GM10266 (cell line): ENCODE measurements at regions not wholly inside any gene's neighbourhood (a gene's known extent, or its start where the extent isn't known, plus 50 kb on each side); places are given as distances from the start of the nearest gene placed in this dataset.

Experiments used
- DNase-seq: peaks from one replicate; pipeline ENCODE4 v3.0.0; 2012; ENCODE audit errors: extremely low spot score
- CTCF ChIP-seq: IDR thresholded peaks from 2 replicates; pipeline ENCODE4 v1.5.1; 2012; ENCODE audit warnings: mild to moderate bottlenecking, low read depth; ENCODE audit not compliant: control insufficient read depth, insufficient read depth; ENCODE audit errors: missing control alignments

- no peak for TF ChIP-seq CTCF
- DNase-seq, result no peak
Measured at GRCh38 chr9:84554069-84554664, 115.4 kb upstream of the NTRK2 start.

- DNase-seq, result no peak
- TF ChIP-seq CTCF, result no peak
Measured at GRCh38 chr9:84556556-84556955, 113.0 kb upstream of the NTRK2 start.

- no peak for TF ChIP-seq CTCF
- no peak for DNase-seq
Measured at GRCh38 chr9:84557751-84558150, 111.8 kb upstream of the NTRK2 start.

GRCh38 chr9:84563691-84564090 is 105.8 kb upstream of the NTRK2 start:
- TF ChIP-seq CTCF, result no peak
- DNase-seq, result no peak

- DNase-seq, result no peak
- TF ChIP-seq CTCF, result no peak
Measured at GRCh38 chr9:84567805-84568204, 101.7 kb upstream of the NTRK2 start.

GRCh38 chr9:84570482-84571154 is 98.9 kb upstream of the NTRK2 start:
- no peak for TF ChIP-seq CTCF
- DNase-seq, result no peak

- DNase-seq, result no peak
- TF ChIP-seq CTCF, result no peak
Measured at GRCh38 chr9:84573083-84573482, 96.4 kb upstream of the NTRK2 start.
